VCaP (cell line): ENCODE measurements at regions not wholly inside any gene's neighbourhood (a gene's known extent, or its start where the extent isn't known, plus 50 kb on each side); places are given as distances from the start of the nearest gene placed in this dataset.

Source experiments
- H3K27ac ChIP-seq: fragments of 450-650 bp; 2 replicates; pipeline ENCODE4 v1.5.1; 2017
- TF ChIP-seq, protein P1 (sequence below): fragments of 450-650 bp; conservative IDR thresholded peaks from 2 replicates; pipeline ENCODE4 v1.5.1; 2017; ENCODE audit warnings: mild to moderate bottlenecking, moderate library complexity

- peak overlapping the region; percentile 67 for H3K27ac ChIP-seq
- TF ChIP-seq, protein P1, sequence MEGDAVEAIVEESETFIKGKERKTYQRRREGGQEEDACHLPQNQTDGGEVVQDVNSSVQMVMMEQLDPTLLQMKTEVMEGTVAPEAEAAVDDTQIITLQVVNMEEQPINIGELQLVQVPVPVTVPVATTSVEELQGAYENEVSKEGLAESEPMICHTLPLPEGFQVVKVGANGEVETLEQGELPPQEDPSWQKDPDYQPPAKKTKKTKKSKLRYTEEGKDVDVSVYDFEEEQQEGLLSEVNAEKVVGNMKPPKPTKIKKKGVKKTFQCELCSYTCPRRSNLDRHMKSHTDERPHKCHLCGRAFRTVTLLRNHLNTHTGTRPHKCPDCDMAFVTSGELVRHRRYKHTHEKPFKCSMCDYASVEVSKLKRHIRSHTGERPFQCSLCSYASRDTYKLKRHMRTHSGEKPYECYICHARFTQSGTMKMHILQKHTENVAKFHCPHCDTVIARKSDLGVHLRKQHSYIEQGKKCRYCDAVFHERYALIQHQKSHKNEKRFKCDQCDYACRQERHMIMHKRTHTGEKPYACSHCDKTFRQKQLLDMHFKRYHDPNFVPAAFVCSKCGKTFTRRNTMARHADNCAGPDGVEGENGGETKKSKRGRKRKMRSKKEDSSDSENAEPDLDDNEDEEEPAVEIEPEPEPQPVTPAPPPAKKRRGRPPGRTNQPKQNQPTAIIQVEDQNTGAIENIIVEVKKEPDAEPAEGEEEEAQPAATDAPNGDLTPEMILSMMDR, result no peak
These were observed 451.1 kb downstream of the SH2D4B start for GRCh38 chr10:80988755-80989154.

DNA sequence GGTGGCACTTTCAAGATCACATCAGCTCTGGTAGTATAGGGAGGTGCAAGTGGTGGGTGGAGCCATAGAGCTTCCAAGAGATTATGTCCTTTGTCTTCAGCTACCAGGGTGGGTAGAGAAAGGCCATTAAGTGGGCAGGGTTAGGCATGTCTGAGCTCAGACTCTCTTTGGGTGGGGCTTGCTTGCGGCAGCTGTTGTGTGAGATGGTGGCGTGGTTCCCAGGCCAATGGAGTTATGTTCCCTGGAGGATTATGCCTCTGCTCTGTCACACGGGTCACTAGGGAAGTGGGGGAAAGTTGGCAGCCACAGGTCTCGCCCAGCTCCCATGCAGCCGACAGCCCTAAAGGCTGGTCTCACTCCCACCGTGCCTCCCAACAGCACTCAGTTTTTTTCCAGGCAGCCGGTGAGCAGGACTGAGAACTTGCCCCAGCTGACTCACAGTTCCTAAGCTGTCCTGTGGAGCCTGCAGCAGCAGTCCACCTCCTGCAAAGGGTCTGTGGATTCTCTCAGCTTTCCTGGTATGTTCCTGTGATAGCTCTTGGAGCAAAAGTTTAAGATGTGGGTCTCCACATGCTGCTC, 459.0 kb downstream of the SH2D4B start:
- TF ChIP-seq, protein P1, result no peak
- no peak overlapping the region for H3K27ac ChIP-seq

GRCh38 chr10:81000781-81001180, 463.1 kb downstream of the SH2D4B start:
- TF ChIP-seq, protein P1, result no peak
- no peak overlapping the region for H3K27ac ChIP-seq

- TF ChIP-seq, protein P1, result no peak
- no peak overlapping the region for H3K27ac ChIP-seq
These were observed 464.7 kb downstream of the SH2D4B start for GRCh38 chr10:81002382-81002781.

DNA sequence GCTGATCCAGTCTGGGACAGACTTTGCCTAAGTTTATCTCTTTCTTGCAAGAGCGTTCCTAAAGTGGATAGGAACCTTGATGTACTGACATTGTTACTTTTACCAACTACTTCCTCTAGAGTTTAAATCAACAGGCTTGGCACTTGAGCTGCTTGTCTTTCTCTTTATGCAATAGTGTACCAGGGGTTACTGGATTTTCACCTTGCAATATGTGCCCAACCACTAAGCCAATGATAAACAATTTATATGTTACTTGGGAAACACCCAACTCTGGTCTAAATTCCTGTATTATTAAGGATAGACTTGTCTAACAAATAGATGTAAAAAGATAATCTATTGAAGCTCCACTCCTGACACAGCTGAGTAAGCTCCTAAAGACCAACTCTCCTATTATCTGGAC, 470.2 kb downstream of the SH2D4B start:
- no peak overlapping the region for H3K27ac ChIP-seq
- TF ChIP-seq, protein P1, result no peak

DNA sequence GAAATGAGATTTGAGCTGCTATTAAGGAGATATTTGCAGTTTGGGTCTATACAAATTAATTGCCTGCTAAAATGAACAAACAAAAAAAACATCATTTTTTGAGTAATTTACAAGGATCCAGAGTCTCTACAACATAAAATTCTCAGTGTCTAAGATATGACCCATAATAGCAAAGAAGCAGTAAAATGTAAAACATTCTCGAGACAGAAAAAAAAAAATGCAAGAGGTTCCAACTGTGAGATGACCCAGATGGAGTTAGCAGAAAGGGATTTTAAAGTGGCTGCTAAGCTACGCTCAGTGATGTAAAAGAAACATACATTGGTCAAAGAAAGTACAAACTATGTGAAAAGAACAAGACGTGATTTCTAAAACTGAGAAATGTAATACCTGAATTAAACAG, 471.0 kb downstream of the SH2D4B start:
- TF ChIP-seq, protein P1, result no peak
- H3K27ac ChIP-seq, result no peak overlapping the region

DNA sequence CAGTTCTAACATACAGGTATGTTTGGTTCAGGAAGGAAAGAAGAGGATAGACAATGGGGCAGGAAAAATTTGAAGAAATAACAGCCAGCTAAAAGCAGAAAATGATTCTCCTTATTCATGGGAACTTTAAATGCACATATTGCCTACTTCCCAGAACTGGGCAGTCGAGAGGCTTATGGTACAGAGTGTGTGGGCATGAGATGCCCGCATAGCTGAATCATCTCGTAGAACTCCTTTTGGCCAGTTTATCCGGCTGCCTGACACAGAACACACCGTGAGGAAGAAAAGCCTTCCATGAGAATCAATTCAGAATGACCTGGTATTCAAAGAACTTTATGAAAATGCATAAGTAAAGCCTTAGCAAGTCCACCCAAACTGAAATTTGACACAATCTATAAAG, 471.6 kb downstream of the SH2D4B start:
- TF ChIP-seq, protein P1, result no peak
- H3K27ac ChIP-seq, result no peak overlapping the region
